ENCODE measurements at regions not wholly inside any gene's neighbourhood (a gene's known extent, or its start where the extent isn't known, plus 50 kb on each side); places are given as distances from the start of the nearest gene placed in this dataset.
"Not testable (repeated sequence)": the region's sequence is repeated elsewhere in the genome, so short reads cannot be mapped to it uniquely, and the experiment has no call there.

DNA sequence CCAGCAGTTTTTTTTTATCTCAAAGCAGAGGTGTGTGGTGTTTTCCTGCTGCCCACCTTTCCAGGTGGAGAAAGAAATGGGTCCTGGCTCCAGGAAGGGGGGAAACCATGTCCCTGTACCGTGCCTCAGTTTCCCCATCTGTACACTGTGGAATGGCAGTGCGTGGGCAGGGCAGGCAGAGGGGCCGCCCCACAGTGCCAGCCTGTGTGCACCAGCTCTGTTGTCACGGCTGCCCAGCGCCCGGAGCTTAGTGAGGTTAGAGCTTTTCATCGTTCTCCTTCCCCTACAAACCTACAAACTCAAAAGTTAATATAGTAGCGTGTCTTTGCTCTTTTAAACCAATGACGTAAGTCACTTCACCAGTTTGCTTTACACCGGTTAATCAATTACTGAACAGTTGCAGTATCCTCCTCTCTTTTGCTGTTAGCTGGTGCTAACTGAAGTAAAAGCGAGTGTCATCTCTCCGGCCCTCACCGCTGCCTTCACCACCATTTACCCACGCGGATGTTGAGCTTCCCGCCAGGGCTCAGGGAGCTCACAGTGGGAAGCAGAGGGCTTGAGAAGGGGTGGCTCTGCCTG is 114.8 kb upstream of the ADRA2C start:
- no peak for DNase-seq (ENCODE audit: low read depth in 2 of 2)

DNA sequence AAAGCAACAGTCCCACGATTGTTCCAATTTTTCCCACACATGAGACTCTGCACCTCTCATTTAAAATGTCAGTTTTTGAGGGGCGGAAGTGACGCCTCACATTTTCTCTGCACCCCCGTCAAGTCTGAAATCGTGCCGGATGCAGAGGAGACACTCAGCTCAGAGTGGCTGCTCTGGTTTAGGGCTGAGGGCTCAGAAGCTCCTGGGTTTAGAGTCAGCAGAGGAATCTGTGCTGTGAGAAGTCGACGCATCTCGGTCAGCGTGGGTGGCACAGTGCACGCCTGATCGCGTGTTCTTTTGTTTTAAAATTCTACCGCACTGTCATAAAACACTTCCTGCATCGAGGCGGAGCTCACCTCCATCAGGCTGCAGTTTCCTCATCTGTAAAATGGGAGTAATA is 116.7 kb upstream of the ADRA2C start:
- no peak for DNase-seq (ENCODE audit: low read depth in 2 of 2)

DNA sequence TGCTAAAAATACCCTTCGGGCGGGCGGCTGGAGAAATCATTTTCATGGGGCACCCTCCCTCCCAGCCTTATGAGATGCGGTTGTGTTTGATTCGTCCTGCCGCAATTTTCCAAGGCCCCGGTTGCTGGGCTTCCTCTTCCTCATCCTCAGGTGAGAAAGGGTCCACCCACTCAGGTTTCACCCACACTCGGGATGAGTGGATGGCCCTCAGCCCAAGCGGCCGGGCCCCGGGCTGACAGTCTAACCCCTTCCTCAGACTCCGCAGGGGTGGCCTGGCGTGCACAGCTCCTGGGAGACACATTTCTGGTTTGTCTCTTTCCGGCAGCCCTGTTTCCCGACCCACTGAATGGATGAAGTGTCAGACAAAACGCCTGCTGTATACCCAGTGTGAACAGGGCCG is 116.5 kb upstream of the LRPAP1 start:
- DNase-seq (ENCODE audit: low read depth in 2 of 2), result no peak

DNA sequence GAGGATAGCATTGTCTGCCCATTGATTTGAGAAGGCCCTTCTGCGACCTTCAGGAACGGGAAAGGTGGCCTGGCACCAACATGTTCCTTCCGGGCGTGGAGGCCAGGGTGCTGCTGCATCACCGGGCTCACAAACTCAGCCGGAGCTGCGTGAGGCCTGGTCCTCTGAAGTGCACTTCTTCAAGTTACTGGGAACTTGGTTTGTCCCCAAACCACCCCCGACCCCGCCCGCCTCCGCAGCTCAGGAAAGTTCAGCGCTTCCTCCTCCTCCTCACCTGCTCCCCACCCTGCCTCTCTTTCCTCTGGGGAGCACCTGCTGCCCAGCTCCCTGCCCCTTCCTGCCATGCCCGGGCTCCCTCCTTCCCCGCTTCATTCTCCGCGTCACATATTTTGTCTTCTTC is 116.0 kb upstream of the LRPAP1 start:
- no peak for DNase-seq (ENCODE audit: low read depth in 2 of 2)

DNA sequence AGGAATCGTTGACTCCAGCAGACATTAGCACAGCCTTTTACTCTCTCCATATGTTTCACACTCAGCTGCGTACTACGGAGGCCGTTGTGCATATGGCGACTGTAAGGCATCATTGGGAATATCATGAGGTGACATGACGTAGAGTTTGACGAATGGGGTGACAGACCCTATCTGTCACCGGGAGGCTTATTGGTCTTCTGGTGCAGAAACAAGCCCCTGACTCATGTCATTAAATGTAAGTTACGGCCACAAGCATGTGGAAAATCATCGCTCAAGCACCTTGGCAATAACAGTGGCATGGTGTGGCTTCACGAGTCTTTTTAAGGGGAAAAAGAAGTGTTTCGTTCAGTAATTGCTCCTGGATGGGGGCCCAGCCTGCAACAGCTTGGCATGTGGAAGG is 115.2 kb upstream of the LRPAP1 start:
- no peak for DNase-seq (ENCODE audit: low read depth in 2 of 2)

DNA sequence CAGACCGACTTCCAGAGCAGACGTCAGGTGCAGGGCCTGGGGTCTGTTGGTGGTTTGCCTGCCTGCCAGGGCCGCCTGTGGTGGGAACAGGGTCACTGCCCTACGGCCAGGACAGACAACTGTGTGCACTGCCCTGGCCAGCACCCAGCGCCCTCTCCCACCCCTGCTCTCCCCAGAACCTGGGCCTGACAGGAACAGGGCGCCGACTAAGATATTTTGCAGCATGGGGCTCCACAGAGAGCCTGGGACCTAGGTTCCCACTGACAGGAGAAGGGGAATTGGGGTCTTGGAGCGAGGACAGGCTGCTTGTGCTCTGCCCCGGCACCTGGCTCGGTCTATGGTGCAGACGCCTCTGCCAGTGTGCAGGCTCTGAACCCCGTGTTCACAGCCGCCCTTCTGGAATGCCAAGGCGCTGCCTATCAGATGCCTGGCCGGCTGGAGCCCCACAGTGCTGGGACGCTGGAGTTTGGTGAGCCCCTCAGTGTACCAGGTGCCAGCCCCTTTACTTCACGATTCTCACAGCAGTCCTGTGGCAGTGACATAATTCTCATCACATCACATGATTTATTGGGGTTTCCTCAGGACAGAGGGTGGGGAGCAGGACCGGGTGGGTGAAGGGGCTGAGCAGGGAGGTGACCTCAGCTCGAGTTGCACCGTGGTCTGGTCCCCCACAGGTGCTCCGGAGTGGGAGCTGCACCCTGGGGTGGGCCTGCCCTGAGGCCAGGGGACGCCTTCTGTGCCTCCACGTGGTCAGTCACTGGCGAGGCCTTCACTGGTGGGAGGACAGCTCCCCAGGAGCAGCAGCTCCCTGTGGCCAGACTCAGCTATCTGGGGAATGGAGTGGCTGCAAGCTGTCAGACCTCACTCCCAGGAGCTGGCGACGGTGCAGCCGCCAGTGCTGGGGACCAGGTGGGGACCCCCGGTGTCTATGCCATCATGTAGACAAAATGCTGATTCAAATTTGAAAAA is 113.8 kb upstream of the LRPAP1 start:
- no peak for DNase-seq (ENCODE audit: low read depth in 2 of 2)

DNA sequence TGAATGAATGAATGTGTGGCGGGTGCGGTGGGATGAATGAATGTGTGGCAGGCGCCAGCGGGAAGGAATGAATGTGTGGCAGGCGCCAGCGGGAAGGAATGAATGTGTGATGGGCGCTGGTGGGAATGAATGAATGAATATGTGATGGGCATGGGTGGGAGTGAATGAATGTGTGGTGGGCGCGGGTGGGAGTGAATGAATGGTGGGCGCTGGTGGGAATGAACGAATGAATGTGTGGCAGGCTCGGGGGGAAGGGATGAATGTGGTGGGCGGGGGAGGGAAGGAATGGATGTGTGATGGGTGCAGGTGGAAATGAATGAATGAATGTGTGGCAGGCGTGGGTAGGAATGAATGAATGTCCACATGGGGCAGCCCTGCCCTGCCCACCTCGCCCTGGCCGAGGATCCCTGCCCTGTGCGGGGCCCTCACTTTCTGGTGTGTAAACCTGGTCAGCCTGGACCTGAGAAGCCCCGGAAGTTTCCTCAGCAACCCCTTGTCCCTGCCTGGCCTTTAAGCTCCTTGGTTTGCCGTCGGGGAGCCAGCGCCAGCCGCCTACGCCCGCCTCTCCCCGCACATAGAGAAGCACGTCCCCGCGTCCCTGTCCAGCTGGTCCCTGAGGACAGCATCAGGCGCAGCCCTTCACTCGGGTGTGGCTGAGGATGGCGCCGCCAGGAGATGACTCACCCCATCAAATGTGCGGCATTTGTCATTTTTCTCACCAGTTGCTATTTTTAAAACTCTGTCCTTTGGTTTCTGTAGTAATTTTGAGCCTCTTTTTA is 112.8 kb upstream of the LRPAP1 start:
- DNase-seq (ENCODE audit: low read depth in 2 of 2), result no peak

DNA sequence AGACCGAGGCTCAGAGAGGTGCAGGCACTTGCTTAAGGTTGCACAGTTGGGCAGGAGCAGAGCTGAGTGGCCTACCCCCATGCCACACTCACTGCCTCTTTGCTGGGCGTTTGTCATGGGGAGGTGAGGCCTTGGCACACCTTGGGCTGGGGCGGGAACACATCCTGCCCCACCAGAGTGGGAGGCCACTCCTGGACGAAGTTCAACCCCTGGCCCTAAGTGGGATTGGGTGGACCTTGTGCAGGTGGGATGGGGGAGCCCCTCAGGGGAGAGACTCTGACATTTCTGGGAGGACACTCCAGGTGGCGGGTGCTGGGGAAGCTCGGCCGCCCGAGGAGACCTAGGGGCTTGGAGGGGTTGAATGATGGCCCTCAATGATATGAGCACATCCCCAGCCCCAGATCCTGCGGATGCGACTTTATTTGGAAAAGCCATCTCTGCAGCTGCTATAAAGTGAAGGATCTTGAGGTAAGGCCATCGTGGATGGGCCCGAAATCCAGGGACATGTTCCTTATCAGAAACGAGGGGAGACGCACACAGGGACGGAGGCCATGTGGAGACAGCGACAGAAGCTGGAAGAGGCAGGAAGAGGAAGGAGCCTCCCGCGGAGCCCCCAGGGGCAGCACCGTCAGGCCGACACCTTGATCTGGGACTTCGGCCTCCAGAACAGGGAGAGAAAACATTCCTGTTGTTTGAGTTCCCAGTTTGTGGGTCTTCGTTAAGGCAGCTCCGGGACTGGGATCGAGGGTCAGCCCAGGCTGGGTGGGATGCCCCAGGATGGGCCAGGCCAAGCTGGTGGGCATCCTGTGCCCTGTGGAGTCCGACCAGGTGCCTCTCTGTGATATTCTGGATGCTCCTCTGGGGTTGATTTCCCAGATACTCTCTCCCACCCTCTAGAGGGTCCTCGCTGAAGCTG is 111.6 kb upstream of the LRPAP1 start:
- no peak for DNase-seq (ENCODE audit: low read depth in 2 of 2)

DNA sequence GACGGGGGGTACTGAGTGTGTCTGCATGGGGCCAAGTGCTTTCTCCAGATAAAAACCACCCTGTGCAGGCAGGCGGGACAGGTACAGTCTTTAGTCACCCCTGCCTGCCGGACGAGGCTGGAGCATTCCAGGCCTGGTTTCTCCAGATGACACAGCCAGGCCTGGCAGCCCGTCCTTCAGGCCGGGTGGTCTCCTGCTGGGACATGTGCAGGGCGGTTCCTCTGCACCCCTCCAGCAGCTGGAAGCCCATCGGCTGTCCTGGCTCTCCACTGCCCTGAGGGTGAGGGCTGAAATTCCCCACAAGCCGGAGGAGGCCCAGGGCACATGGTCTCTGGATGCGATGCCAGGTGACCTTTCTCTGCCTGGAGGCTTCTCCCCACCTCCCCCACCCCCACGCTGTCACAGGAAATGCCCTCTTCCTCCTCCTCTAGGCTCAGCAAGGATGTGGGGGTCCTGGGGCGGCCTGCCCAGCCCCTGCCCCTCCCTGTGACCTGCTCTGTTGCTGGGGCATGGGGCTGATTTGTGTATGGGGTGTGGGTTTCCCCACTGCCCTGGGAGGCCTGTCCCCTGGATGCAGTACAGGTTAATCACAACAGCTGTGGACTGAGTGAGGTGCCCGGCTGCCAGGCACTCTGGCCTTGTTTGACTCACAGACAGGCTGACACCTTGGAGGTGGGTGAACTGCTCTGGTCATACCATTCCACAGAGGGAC is 110.7 kb upstream of the LRPAP1 start:
- DNase-seq (ENCODE audit: low read depth in 2 of 2), result no peak

DNA sequence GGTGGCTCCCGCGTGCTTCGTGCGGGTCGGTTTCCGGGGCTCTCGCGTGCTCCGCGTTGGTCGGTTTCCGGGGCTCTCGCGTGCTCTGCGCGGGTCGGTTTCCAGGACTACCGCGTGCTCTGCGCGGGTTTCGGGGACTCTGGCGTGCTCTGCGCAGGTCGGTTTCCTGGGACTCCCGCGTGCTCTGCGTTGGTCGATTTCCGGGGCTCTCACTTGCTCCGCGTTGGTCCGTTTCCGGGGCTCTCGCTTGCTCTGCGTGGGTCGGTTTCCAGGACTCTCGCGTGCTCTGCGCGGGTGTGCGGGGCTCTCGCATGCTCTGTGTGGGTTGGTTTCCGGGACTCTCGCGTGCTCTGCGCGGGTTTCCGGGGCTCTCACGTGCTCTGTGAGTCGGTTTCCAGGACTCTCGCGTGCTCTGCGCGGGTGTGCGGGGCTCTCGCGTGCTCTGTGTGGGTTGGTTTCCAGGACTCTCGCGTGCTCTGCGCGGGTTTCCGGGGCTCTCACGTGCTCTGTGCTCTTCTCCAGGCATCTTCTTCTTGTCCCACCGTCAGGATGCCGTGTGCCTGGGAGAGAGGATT is 109.9 kb upstream of the LRPAP1 start:
- DNase-seq (ENCODE audit: low read depth in 2 of 2), result no peak

DNA sequence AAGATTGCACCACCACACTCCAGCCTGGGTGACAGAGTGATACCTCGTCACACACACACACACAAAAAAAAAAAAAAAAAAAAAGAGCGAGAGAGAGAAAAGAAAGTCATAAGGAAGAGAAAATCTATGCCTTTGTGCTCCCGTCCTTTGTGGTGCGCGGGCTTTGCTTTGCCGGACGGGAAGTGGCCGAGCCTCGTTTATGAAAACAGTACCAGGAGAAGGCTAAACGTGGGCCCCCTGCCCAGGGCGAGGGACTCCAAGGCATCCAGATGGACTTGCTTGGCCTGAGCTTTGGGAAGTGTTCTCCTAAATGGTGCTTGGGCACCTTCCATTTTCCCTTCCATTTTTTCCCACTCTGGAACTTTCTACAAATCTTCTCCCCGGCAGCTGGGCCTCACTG is 109.3 kb upstream of the LRPAP1 start:
- no peak for DNase-seq (ENCODE audit: low read depth in 2 of 2)

DNA sequence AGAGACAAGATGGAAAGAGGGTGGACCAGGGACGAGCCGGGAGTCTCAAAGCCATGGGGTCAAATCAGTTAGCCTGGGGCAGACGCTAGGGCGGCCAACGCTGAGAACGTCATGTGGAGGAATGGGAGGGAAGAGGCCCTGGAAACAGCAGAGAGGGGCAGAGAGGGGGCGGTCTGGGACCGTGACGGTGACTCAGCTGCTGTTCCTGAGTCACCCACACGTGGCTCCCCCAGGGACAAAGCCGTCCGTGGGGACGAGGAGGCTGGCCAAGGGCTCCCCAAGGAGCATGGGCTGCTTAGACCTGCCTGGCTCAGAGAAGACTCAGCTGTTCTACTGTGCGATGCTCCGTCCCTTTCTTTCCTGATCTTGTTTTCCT is 108.4 kb upstream of the LRPAP1 start:
- DNase-seq (ENCODE audit: low read depth in 2 of 2), result no peak

DNA sequence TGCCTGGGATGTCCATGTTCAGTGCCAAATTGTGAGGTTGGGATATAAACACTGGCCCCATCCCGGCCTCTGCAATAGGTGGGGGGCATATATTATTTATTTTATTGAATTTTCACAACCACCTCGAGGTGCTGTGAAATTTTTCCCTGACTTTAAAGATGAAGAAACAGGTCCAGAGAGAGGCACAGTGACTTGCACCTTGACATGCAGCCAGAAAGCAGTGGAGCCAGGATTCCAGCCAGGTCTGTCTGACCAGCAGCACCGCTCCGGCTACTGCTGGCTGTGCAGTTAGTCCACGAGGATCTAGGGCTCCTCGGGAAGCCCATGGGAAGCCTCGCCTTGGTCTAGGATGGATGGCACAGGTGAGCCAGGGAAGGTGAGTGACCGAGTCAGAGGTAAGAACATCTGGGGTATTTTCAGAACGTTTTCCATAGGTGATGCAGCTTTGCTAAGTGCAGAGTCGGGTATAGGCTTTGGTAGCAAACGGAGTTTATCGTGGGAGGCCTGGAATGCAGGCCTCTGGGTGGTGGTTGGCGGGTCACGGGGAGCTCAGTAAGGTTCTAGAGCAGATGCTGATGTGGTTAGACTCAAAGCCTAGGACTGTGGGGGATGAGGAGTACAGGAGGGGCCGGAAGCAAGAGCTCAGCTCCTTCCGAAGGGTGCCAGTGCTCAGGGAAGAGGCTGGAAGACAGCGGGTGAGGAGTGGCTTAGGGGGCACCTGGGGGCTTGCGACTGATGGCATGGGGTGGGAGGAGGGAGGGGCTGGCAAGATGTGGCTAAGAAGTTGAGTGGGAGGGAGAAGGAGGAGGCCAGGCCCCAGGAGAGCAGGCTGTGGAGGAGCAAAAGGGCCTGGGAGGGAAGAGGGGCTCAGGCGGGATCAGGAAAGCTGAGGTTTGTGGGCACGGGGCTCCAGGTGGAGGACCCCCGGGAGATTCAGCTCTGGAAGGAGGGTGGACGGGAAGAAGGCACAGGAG is 107.7 kb upstream of the LRPAP1 start:
- no peak for DNase-seq (ENCODE audit: low read depth in 2 of 2)

DNA sequence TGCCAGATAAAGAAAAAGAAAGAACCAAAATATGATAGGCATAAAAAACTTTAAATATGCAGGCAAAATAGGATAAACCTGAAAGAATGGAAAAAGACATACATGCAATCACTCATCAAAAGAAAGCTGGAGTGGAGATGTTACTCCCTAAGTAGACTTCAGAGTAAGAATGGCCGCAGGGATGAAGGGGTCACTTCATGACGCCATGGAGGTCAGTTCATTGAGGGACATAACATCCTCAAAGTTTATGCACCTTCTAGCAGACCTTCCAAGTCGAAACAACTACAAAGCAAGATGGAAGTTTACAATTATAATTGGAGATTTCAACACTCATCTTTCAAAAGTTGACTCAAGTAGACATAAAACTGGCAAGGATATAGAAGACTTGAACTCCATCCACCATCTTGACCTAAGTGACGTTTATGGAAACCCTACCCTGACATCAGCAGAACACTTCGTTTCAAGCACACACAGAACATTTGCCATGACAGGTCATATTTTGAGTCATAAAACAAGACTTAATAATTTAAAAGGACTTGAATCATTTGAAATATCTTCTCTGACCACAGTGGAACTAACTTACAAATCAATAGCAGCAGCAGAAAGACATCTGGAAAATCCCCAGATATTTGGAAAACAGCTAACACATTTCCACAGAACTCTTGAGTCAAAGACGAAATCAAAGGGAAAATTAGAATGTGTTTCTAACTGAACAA is 106.0 kb upstream of the LRPAP1 start:
- DNase-seq (ENCODE audit: low read depth in 2 of 2), result no peak

DNA sequence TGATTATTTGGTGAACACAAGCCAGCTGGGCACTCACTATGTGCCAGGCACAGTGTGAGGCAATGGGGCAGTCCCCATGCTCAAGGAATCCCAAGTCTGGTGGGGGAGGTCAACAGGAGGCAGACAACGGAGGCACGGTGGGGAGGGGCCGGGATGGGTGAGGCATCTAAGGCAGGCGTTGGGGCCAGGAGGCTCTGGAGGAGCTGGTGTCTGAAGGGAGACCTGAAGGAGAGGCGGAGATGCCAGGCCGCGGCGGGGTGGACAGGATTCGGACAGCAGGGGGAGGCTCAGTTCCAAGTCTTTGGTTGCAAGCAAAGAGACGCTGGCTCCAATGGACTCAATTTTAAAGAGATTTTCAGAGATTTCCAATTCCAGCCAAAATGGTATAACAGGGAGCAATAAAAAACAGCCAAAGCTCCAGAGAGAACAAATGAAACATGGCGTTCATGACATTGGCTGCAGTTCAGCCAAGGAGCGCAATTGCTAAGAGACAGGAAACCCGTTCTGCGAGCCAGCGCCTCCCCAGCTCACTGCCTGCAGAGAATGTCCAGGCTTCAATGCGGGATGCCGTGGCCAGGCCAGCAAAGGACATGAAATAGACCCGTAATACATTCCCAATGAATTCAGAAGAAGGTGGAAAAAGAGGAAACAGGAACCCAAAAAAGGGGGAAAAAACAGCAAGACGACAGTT is 105.2 kb upstream of the LRPAP1 start:
- DNase-seq (ENCODE audit: low read depth in 2 of 2), result no peak

DNA sequence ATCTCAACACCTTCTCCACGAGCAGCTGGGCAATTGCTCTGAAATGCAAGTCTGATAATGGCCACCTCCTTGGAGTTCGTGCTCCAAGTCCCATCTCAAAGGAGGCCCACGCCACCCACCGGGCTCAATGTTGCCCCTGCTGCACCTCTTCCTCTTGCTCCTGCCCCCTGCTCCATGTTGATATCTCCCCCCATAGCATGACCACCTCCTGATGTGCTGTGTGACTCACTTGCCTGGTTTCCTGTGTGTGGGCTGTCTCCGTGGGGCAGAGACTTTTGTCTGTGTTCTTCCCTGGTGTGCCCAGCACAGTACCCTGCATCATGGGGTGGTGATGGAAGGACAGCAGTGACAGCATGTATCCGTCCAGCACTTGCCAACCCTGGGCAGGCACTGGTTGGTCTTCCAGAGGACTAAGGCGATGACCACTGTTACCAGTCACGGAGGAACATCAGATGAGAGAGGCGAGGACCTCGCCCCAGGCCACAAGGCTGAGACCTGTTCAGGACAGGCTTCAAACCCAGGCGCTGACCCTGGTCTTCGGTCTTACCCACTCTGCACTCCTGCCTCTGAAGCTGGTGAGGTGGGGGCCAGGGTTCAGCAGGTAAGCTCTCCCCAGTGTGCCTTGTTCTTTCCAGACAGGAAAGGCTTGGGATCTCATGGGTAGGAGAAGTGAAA is 104.6 kb upstream of the LRPAP1 start:
- DNase-seq (ENCODE audit: low read depth in 2 of 2), result no peak

DNA sequence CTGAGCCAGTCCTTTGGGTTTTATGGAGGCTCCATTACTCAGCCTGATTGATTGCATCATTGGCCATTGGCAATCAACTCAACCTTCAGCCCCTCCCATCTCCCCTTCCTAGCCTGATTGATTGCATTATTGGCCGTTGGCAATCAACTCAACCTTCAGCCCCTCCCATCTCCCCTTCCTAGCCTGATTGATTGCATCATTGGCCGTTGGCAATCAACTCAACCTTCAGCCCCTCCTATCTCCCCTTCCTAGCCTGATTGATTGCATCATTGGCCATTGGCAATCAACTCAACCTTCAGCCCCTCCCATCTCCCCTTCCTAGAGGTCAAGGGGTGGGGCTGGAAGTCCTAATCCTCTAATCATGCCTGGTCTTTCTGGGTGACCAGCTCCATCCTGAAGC is 103.8 kb upstream of the LRPAP1 start:
- not testable (repeated sequence) for DNase-seq (ENCODE audit: low read depth in 2 of 2)

Data from fibroblast of skin of left biceps (primary cell).